T-helper 17 cell (primary cell): ENCODE measurements at regions not wholly inside any gene's neighbourhood (a gene's known extent, or its start where the extent isn't known, plus 50 kb on each side); places are given as distances from the start of the nearest gene placed in this dataset.
"Not testable (repeated sequence)": the region's sequence is repeated elsewhere in the genome, so short reads cannot be mapped to it uniquely, and the experiment has no call there.

Source experiments
- ATAC-seq: fragments of 150-1000 bp; cut with Tn5 transposase; 2 replicates; pipeline ENCODE4 v1.10.0; 2021; ENCODE audit warnings: mild to moderate bottlenecking, moderate library complexity
- DNase-seq, 3 donors: peaks; one replicate each; pipeline versions ENCODE4 v3.0.0 to v3.0.0-alpha.2; 2020 to 2021
- H3K9me3 ChIP-seq: one replicate; pipeline ENCODE4 v1.7.0; 2013; ENCODE audit warnings: low read length, mild to moderate bottlenecking; ENCODE audit not compliant: control insufficient read depth, poor library complexity, severe bottlenecking
- H3K27ac Mint-ChIP-seq: one replicate; pipeline ENCODE4 v1.8.0; 2022; ENCODE audit warnings: mild to moderate bottlenecking, moderate library complexity, mixed read lengths
- H3K27me3 Mint-ChIP-seq: one replicate; pipeline ENCODE4 v1.8.0; 2022; ENCODE audit warnings: mixed read lengths
- H3K36me3 Mint-ChIP-seq: one replicate; pipeline ENCODE4 v1.8.0; 2022; ENCODE audit warnings: low read depth, mixed read lengths
- H3K4me1 Mint-ChIP-seq: one replicate; pipeline ENCODE4 v1.8.0; 2022; ENCODE audit warnings: mild to moderate bottlenecking, mixed read lengths
- H3K4me3 Mint-ChIP-seq: one replicate; pipeline ENCODE4 v1.8.0; 2022; ENCODE audit warnings: mild to moderate bottlenecking, moderate library complexity, mixed read lengths

- H3K36me3 Mint-ChIP-seq: no peaks in the 10 kb centered on the region
- H3K27ac Mint-ChIP-seq: peak overlapping the region; percentile 61
- H3K4me3 Mint-ChIP-seq: no peak overlapping the region
- DNase-seq: no peak
- ATAC-seq: no peak
- H3K9me3 ChIP-seq: no peaks in the 10 kb centered on the region
- H3K27me3 Mint-ChIP-seq: no peaks in the 10 kb centered on the region
- peaks cover 15% of the 10 kb centered on the region for H3K4me1 Mint-ChIP-seq
Observed at GRCh38 chr3:18558507-18558906, 133.4 kb upstream of the SATB1 start.

- peaks cover 15% of the 10 kb centered on the region for H3K4me1 Mint-ChIP-seq
- no peak for ATAC-seq
Observed at GRCh38 chr3:18557216-18557615, 132.1 kb upstream of the SATB1 start.

GRCh38 chr3:18556503-18557135 is 131.5 kb upstream of the SATB1 start:
- peak overlapping the region; percentile 73 for H3K27ac Mint-ChIP-seq
- DNase-seq (peak in 2 of 3 donors; percentile 4 to 11), ATAC-seq (peak; percentile 93)
- H3K36me3 Mint-ChIP-seq: no peaks in the 10 kb centered on the region
- H3K4me1 Mint-ChIP-seq: peaks cover 15% of the 10 kb centered on the region
- no peaks in the 10 kb centered on the region for H3K27me3 Mint-ChIP-seq
- H3K4me3 Mint-ChIP-seq: no peak overlapping the region
- no peaks in the 10 kb centered on the region for H3K9me3 ChIP-seq

More at GRCh38 chr3:18557216-18557615, 132.1 kb upstream of the SATB1 start:
- no peaks in the 10 kb centered on the region for H3K9me3 ChIP-seq
- Mint-ChIP-seq H3K36me3 (no peaks in the 10 kb centered on the region), H3K27me3 (no peaks in the 10 kb centered on the region), H3K4me3 (no peak overlapping the region), H3K27ac (no peak overlapping the region)
- DNase-seq: no peak

DNA sequence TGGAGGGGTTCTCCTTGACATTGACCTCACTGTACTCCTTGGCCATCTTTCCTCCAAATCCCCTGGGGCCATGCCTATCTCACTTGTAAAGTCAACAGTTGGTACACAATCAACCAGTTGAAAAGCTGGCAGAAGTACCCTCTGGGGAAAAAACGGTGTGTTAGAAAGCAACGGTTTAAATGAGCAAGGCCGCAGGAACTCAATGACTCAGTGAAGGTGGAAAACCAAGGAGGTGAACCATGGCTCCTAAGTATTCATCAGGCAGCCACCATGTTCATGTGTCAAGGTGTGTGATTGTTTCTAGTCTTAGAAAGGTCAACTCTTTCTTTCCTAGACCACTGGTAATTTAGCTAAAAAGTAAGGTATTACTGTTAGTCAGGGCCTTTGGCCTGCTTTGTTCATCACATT is 130.9 kb upstream of the SATB1 start:
- H3K9me3 ChIP-seq: no peaks in the 10 kb centered on the region
- H3K4me3 Mint-ChIP-seq: no peak overlapping the region
- no peaks in the 10 kb centered on the region for H3K36me3 Mint-ChIP-seq
- peak overlapping the region; percentile 73 for H3K27ac Mint-ChIP-seq
- ATAC-seq (no peak), DNase-seq (no peak)
- H3K4me1 Mint-ChIP-seq: peaks cover 15% of the 10 kb centered on the region
- no peaks in the 10 kb centered on the region for H3K27me3 Mint-ChIP-seq

GRCh38 chr3:18552579-18553105 is 127.5 kb upstream of the SATB1 start:
- ATAC-seq, DNase-seq, H3K4me3 Mint-ChIP-seq, H3K9me3 ChIP-seq, H3K27me3 Mint-ChIP-seq, H3K36me3 Mint-ChIP-seq, H3K4me1 Mint-ChIP-seq, H3K27ac Mint-ChIP-seq: not testable (repeated sequence)

DNA sequence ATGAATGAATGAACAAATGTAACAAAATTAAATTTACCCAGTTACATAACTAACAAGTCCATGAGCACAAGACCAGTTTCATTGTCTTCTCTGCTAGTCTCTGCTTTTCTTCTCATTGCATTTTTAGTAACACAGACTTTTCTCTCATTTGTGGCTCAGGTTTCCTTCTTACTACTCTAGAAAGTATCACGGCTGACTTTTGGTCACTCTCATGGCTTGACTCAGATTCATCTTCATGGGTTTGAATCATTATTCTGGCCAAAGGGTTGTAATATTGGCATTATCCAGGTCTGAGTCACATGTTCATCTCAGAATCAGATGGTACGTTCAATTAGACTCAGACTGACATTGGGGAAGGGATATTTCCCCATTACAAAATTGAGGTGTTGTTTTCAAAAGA is 121.5 kb upstream of the SATB1 start:
- no peaks in the 10 kb centered on the region for H3K9me3 ChIP-seq
- peaks cover 4% of the 10 kb centered on the region for H3K36me3 Mint-ChIP-seq
- H3K4me3 Mint-ChIP-seq: no peak overlapping the region
- H3K27me3 Mint-ChIP-seq: no peaks in the 10 kb centered on the region
- no peak for DNase-seq
- no peak overlapping the region for H3K27ac Mint-ChIP-seq
- H3K4me1 Mint-ChIP-seq: no peaks in the 10 kb centered on the region
- ATAC-seq: no peak

GRCh38 chr3:18544146-18544545 is 119.0 kb upstream of the SATB1 start:
- Mint-ChIP-seq H3K4me3 (no peak overlapping the region), H3K27ac (no peak overlapping the region), H3K4me1 (no peaks in the 10 kb centered on the region), H3K36me3 (peaks cover 4% of the 10 kb centered on the region), H3K27me3 (no peaks in the 10 kb centered on the region)
- DNase-seq: no peak
- ATAC-seq: no peak
- no peaks in the 10 kb centered on the region for H3K9me3 ChIP-seq

- Mint-ChIP-seq H3K4me1 (no peaks in the 10 kb centered on the region), H3K27ac (no peak overlapping the region), H3K4me3 (no peak overlapping the region), H3K36me3 (peaks cover 2% of the 10 kb centered on the region), H3K27me3 (no peaks in the 10 kb centered on the region)
- ATAC-seq (no peak), DNase-seq (no peak)
- no peaks in the 10 kb centered on the region for H3K9me3 ChIP-seq
Observed at GRCh38 chr3:18538463-18539230, 113.5 kb upstream of the SATB1 start.

DNA sequence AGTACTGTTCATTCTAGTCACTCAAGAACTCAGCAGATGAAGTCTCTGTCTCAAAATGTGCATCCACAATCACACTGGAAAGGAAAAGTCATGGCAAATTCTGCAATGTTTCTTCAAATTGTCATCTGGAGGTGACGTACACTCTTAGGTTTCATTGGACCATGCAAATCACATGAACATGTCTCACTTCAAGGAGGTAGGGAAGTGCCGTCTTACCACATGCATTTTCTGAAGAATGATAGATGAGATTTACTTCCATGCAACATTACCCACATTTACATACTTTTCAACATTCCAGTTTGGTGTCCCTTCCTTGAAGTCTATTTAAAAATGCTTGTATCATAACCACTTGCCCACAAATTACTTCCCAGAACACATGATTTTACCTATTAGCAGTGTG is 107.9 kb upstream of the SATB1 start:
- Mint-ChIP-seq H3K36me3 (peaks cover 7% of the 10 kb centered on the region), H3K27me3 (no peaks in the 10 kb centered on the region), H3K4me1 (peaks cover 2% of the 10 kb centered on the region), H3K27ac (no peak overlapping the region), H3K4me3 (no peak overlapping the region)
- ATAC-seq: no peak
- DNase-seq: no peak
- no peaks in the 10 kb centered on the region for H3K9me3 ChIP-seq

DNA sequence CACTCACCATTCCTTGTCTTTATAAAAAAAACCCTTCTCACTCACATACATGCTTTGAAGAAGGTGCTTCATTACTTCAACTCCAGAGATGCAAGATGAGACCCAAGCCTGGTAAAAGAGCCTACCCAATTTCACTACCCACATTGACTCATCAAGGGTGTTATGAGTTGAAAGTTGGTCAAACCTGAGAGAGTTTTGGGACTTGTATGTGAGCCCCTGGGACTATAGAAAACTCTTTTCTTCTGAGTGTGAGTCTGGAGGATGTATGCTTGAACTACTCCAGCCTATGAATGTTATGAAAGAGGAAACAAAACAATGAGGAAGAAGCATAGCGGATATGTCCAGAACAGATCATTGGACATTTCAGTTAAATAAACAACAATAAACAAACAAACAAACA is 106.5 kb upstream of the SATB1 start:
- ATAC-seq (no peak), DNase-seq (no peak)
- no peaks in the 10 kb centered on the region for H3K27me3 Mint-ChIP-seq
- H3K36me3 Mint-ChIP-seq: peaks cover 8% of the 10 kb centered on the region
- H3K4me3 Mint-ChIP-seq: no peak overlapping the region
- H3K9me3 ChIP-seq: no peaks in the 10 kb centered on the region
- peaks cover 3% of the 10 kb centered on the region for H3K4me1 Mint-ChIP-seq
- no peak overlapping the region for H3K27ac Mint-ChIP-seq

DNA sequence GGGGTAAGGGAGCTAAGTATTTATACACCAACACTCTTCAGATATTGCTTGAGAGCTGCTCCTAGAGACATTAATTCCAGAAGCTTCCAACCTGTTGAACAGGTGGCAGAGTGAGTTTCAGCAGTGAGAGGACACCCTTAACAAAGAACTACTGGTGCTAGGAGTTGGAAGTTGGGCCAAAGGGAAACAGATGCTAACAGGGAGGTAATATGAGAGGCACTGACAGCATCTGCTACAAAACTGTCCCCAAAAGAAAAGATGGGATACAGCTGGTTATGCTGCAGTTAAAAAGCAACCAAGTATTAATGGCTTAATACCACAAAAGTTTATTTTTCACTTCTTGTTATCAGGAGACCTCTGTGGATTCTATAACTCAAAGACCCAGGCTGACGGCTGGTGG is 104.5 kb upstream of the SATB1 start:
- Mint-ChIP-seq H3K4me3 (no peak overlapping the region), H3K36me3 (peaks cover 8% of the 10 kb centered on the region), H3K27me3 (no peaks in the 10 kb centered on the region), H3K4me1 (peaks cover 3% of the 10 kb centered on the region), H3K27ac (no peak overlapping the region)
- no peak for DNase-seq
- peaks cover 5% of the 10 kb centered on the region for H3K9me3 ChIP-seq
- ATAC-seq: no peak

GRCh38 chr3:18527691-18528090 is 102.6 kb upstream of the SATB1 start:
- H3K36me3 Mint-ChIP-seq: peaks cover 8% of the 10 kb centered on the region
- ATAC-seq: no peak
- H3K27ac Mint-ChIP-seq: no peak overlapping the region
- H3K27me3 Mint-ChIP-seq: no peaks in the 10 kb centered on the region
- no peak overlapping the region for H3K4me3 Mint-ChIP-seq
- DNase-seq: no peak
- peaks cover 5% of the 10 kb centered on the region for H3K9me3 ChIP-seq
- peaks cover 3% of the 10 kb centered on the region for H3K4me1 Mint-ChIP-seq

GRCh38 chr3:18526667-18527066 is 101.5 kb upstream of the SATB1 start:
- H3K4me3 Mint-ChIP-seq: no peak overlapping the region
- H3K4me1 Mint-ChIP-seq: peaks cover 3% of the 10 kb centered on the region
- H3K36me3 Mint-ChIP-seq: peaks cover 8% of the 10 kb centered on the region
- no peaks in the 10 kb centered on the region for H3K27me3 Mint-ChIP-seq
- no peak overlapping the region for H3K27ac Mint-ChIP-seq
- ATAC-seq (no peak), DNase-seq (no peak)
- H3K9me3 ChIP-seq: peaks cover 5% of the 10 kb centered on the region

GRCh38 chr3:18516170-18516569 is 91.0 kb upstream of the SATB1 start:
- H3K9me3 ChIP-seq, H3K36me3 Mint-ChIP-seq, H3K27ac Mint-ChIP-seq, H3K4me1 Mint-ChIP-seq, H3K4me3 Mint-ChIP-seq, DNase-seq, ATAC-seq, H3K27me3 Mint-ChIP-seq: not testable (repeated sequence)
